DOHH2 (cell line): ENCODE measurements at regions not wholly inside any gene's neighbourhood (a gene's known extent, or its start where the extent isn't known, plus 50 kb on each side); places are given as distances from the start of the nearest gene placed in this dataset.
"Not testable (repeated sequence)": the region's sequence is repeated elsewhere in the genome, so short reads cannot be mapped to it uniquely, and the experiment has no call there.

Experiments used
- EZH2phosphoT487 ChIP-seq: fragments of 200-600 bp; sonication (generic); IDR thresholded peaks from 2 replicates; pipeline ENCODE4 v1.6.1; 2017; ENCODE audit warnings: borderline replicate concordance, mild to moderate bottlenecking, antibody characterized with exemption, low read length, moderate library complexity, mixed read lengths
- TF ChIP-seq, protein P1 (sequence below): fragments of 200-600 bp; sonication (generic); IDR thresholded peaks from one replicate; pipeline ENCODE4 v1.5.1; 2014; ENCODE audit warnings: antibody characterized with exemption, mild to moderate bottlenecking, low read depth, low read length; ENCODE audit not compliant: poor library complexity, severe bottlenecking

- TF ChIP-seq, protein P1, sequence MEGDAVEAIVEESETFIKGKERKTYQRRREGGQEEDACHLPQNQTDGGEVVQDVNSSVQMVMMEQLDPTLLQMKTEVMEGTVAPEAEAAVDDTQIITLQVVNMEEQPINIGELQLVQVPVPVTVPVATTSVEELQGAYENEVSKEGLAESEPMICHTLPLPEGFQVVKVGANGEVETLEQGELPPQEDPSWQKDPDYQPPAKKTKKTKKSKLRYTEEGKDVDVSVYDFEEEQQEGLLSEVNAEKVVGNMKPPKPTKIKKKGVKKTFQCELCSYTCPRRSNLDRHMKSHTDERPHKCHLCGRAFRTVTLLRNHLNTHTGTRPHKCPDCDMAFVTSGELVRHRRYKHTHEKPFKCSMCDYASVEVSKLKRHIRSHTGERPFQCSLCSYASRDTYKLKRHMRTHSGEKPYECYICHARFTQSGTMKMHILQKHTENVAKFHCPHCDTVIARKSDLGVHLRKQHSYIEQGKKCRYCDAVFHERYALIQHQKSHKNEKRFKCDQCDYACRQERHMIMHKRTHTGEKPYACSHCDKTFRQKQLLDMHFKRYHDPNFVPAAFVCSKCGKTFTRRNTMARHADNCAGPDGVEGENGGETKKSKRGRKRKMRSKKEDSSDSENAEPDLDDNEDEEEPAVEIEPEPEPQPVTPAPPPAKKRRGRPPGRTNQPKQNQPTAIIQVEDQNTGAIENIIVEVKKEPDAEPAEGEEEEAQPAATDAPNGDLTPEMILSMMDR, result not testable (repeated sequence)
- TF ChIP-seq EZH2phosphoT487, result not testable (repeated sequence)
Observed at GRCh38 chr1:121528958-121529357, 344.2 kb downstream of the SRGAP2C start.
